GM08714 (cell line): ENCODE measurements at regions not wholly inside any gene's neighbourhood (a gene's known extent, or its start where the extent isn't known, plus 50 kb on each side); places are given as distances from the start of the nearest gene placed in this dataset.

ENCODE experiments used
- H3K4me3 ChIP-seq: fragments of 200-500 bp; sonication (Bioruptor generic); 2 replicates; pipeline ENCODE4 v1.5.1; 2014; ENCODE audit warnings: mild to moderate bottlenecking, low read length, inconsistent platforms
- ZNF274 ChIP-seq: IDR thresholded peaks from 2 replicates; pipeline ENCODE4 v1.6.1; 2012; ENCODE audit warnings: mild to moderate bottlenecking, low read depth, low read length

GRCh38 chr14:85454226-85454813 lies 75.6 kb upstream of the FLRT2 start:
- no peak for TF ChIP-seq ZNF274
- no peak overlapping the region for H3K4me3 ChIP-seq

GRCh38 chr14:85459361-85460000 lies 70.5 kb upstream of the FLRT2 start:
- no peak for TF ChIP-seq ZNF274
- H3K4me3 ChIP-seq, result no peak overlapping the region

- no peak for TF ChIP-seq ZNF274
- no peak overlapping the region for H3K4me3 ChIP-seq
Measured at GRCh38 chr14:85461432-85462133, 68.4 kb upstream of the FLRT2 start.

- TF ChIP-seq ZNF274, result no peak
- H3K4me3 ChIP-seq, result no peak overlapping the region
Measured at GRCh38 chr14:85463512-85463911, 66.4 kb upstream of the FLRT2 start.

- TF ChIP-seq ZNF274, result no peak
- H3K4me3 ChIP-seq, result no peak overlapping the region
Measured at GRCh38 chr14:85464135-85464895, 65.6 kb upstream of the FLRT2 start.

- no peak overlapping the region for H3K4me3 ChIP-seq
Measured at GRCh38 chr14:85466678-85467077, 63.3 kb upstream of the FLRT2 start.

GRCh38 chr14:85468816-85469215 lies 61.1 kb upstream of the FLRT2 start:
- no peak for TF ChIP-seq ZNF274

More at GRCh38 chr14:85466678-85467077, 63.3 kb upstream of the FLRT2 start:
- no peak for TF ChIP-seq ZNF274

GRCh38 chr14:85471156-85471555 lies 58.8 kb upstream of the FLRT2 start:
- H3K4me3 ChIP-seq, result no peak overlapping the region
- TF ChIP-seq ZNF274, result no peak

More at GRCh38 chr14:85468816-85469215, 61.1 kb upstream of the FLRT2 start:
- no peak overlapping the region for H3K4me3 ChIP-seq

GRCh38 chr14:85471744-85472143 lies 58.2 kb upstream of the FLRT2 start:
- H3K4me3 ChIP-seq, result no peak overlapping the region
- TF ChIP-seq ZNF274, result no peak

GRCh38 chr14:85474431-85474830 lies 55.5 kb upstream of the FLRT2 start:
- TF ChIP-seq ZNF274, result no peak
- no peak overlapping the region for H3K4me3 ChIP-seq

- no peak overlapping the region for H3K4me3 ChIP-seq
- TF ChIP-seq ZNF274, result no peak
Measured at GRCh38 chr14:85475113-85475512, 54.8 kb upstream of the FLRT2 start.

GRCh38 chr14:85479306-85479705 lies 50.6 kb upstream of the FLRT2 start:
- no peak overlapping the region for H3K4me3 ChIP-seq
- TF ChIP-seq ZNF274, result no peak

GRCh38 chr14:85479771-85480170 lies 50.2 kb upstream of the FLRT2 start:
- TF ChIP-seq ZNF274, result no peak
- H3K4me3 ChIP-seq, result no peak overlapping the region
